Smooth muscle cell (in vitro differentiated cells): ENCODE measurements at regions not wholly inside any gene's neighbourhood (a gene's known extent, or its start where the extent isn't known, plus 50 kb on each side); places are given as distances from the start of the nearest gene placed in this dataset.

Experiments
- DNase-seq: peaks from one replicate; lab custom pipeline; 2025; ENCODE audit not compliant: unreplicated experiment; lab: John Stamatoyannopoulos, UW
- H2AFZ ChIP-seq: fragments of 200-600 bp; sonication (generic); 2 replicates; pipeline ENCODE4 v1.6.0; 2016; ENCODE audit warnings: antibody characterized with exemption, low read depth, mild to moderate bottlenecking
- H3F3A ChIP-seq: fragments of 200-600 bp; sonication (generic); 2 replicates; pipeline ENCODE4 v1.6.0; 2017; ENCODE audit warnings: antibody characterized with exemption, low read depth
- H3K27ac ChIP-seq: fragments of 200-600 bp; sonication (generic); 2 replicates; pipeline ENCODE4 v1.5.1; 2016; ENCODE audit warnings: low read depth, mild to moderate bottlenecking
- H3K27me3 ChIP-seq: fragments of 200-600 bp; sonication (generic); 2 replicates; pipeline ENCODE4 v1.6.1; 2016; ENCODE audit warnings: low read depth, mild to moderate bottlenecking
- H3K36me3 ChIP-seq: fragments of 200-600 bp; sonication (generic); 2 replicates; pipeline ENCODE4 v1.5.1; 2016; ENCODE audit warnings: low read depth
- H3K4me1 ChIP-seq: fragments of 200-600 bp; sonication (generic); 2 replicates; pipeline ENCODE4 v1.5.1; 2016; ENCODE audit warnings: low read depth
- H3K4me2 ChIP-seq: fragments of 200-600 bp; sonication (generic); 2 replicates; pipeline ENCODE4 v1.6.0; 2016; ENCODE audit warnings: mild to moderate bottlenecking
- H3K4me3 ChIP-seq: fragments of 200-600 bp; sonication (generic); 2 replicates; pipeline ENCODE4 v1.5.1; 2016; ENCODE audit warnings: mild to moderate bottlenecking
- H3K79me2 ChIP-seq: fragments of 200-600 bp; sonication (generic); 2 replicates; pipeline ENCODE4 v1.6.0; 2016; ENCODE audit warnings: low read depth, mild to moderate bottlenecking
- H3K9ac ChIP-seq: fragments of 200-600 bp; sonication (generic); 2 replicates; pipeline ENCODE4 v1.6.0; 2016; ENCODE audit warnings: low read depth
- H3K9me3 ChIP-seq: fragments of 200-600 bp; sonication (generic); replicated peaks from 2 replicates; pipeline ENCODE4 v1.5.1; 2016; ENCODE audit warnings: low read depth
- H4K20me1 ChIP-seq: fragments of 200-600 bp; sonication (generic); 2 replicates; pipeline ENCODE4 v1.6.0; 2016; ENCODE audit warnings: low read depth
- CTCF ChIP-seq: fragments of 200-600 bp; sonication (generic); IDR thresholded peaks from 2 replicates; pipeline ENCODE4 v1.5.1; 2017; ENCODE audit warnings: borderline replicate concordance, mild to moderate bottlenecking, antibody characterized with exemption; ENCODE audit not compliant: insufficient read depth, poor library complexity, severe bottlenecking
- WGBS: methylation state at CpG from one replicate; pipeline ENCODE4 v1.1.7; 2016; ENCODE audit warnings: low lambda C conversion rate; 5-methylcytosine and 5-hydroxymethylcytosine counted together

GRCh38 chr16:9362050-9362449 lies 270.6 kb downstream of the HAPSTR1 start:
- Histone ChIP-seq H3K27ac (no peak overlapping the region), H3K4me3 (no peak overlapping the region), H3K9ac (no peak overlapping the region), H2AFZ (no peak overlapping the region), H4K20me1 (no peaks in the 10 kb centered on the region), H3K79me2 (no peaks in the 10 kb centered on the region), H3K27me3 (no peaks in the 10 kb centered on the region), H3K9me3 (no peaks in the 10 kb centered on the region), H3K4me2 (no peak overlapping the region), H3K4me1 (no peaks in the 10 kb centered on the region), H3K36me3 (no peaks in the 10 kb centered on the region), H3F3A (no peaks in the 10 kb centered on the region)
- TF ChIP-seq CTCF = no peak
- no peak for DNase-seq
- 91% methylated on average over 8 of the region's 8 CpGs for WGBS

GRCh38 chr16:9362604-9363003 lies 271.2 kb downstream of the HAPSTR1 start:
- H3K4me1 ChIP-seq = no peaks in the 10 kb centered on the region
- no peaks in the 10 kb centered on the region for H3K79me2 ChIP-seq
- H3K9me3 ChIP-seq = no peaks in the 10 kb centered on the region
- H3K36me3 ChIP-seq = no peaks in the 10 kb centered on the region
- H3F3A ChIP-seq = no peaks in the 10 kb centered on the region
- H3K9ac ChIP-seq = no peak overlapping the region
- TF ChIP-seq CTCF = no peak
- no peak overlapping the region for H3K4me3 ChIP-seq
- H3K27ac ChIP-seq = no peak overlapping the region
- H2AFZ ChIP-seq = no peak overlapping the region
- H3K27me3 ChIP-seq = no peaks in the 10 kb centered on the region
- 90% methylated on average over 3 of the region's 3 CpGs for WGBS
- DNase-seq = no peak
- no peaks in the 10 kb centered on the region for H4K20me1 ChIP-seq
- no peak overlapping the region for H3K4me2 ChIP-seq

- Histone ChIP-seq H3K27ac (no peak overlapping the region), H3K4me2 (no peak overlapping the region), H3K4me1 (no peaks in the 10 kb centered on the region), H4K20me1 (no peaks in the 10 kb centered on the region), H3K4me3 (no peak overlapping the region), H3K36me3 (no peaks in the 10 kb centered on the region), H2AFZ (no peak overlapping the region), H3K9me3 (no peaks in the 10 kb centered on the region), H3K27me3 (no peaks in the 10 kb centered on the region), H3K9ac (no peak overlapping the region), H3K79me2 (no peaks in the 10 kb centered on the region), H3F3A (no peaks in the 10 kb centered on the region)
- TF ChIP-seq CTCF = no peak
- no peak for DNase-seq
- WGBS = 93% methylated on average over 10 of the region's 10 CpGs
These were observed 272.1 kb downstream of the HAPSTR1 start for GRCh38 chr16:9363520-9363919.

GRCh38 chr16:9364721-9365369 lies 273.4 kb downstream of the HAPSTR1 start:
- Histone ChIP-seq H3K27me3 (no peaks in the 10 kb centered on the region), H3K4me1 (no peaks in the 10 kb centered on the region), H4K20me1 (no peaks in the 10 kb centered on the region), H3F3A (no peaks in the 10 kb centered on the region), H2AFZ (no peak overlapping the region), H3K4me2 (no peak overlapping the region), H3K9ac (no peak overlapping the region), H3K4me3 (no peak overlapping the region), H3K36me3 (no peaks in the 10 kb centered on the region), H3K79me2 (no peaks in the 10 kb centered on the region), H3K27ac (no peak overlapping the region), H3K9me3 (no peaks in the 10 kb centered on the region)
- TF ChIP-seq CTCF = no peak
- 89% methylated on average over 2 of the region's 2 CpGs for WGBS
- no peak for DNase-seq
